Gastroesophageal sphincter (tissue), 3 donors: ENCODE measurements at regions not wholly inside any gene's neighbourhood (a gene's known extent, or its start where the extent isn't known, plus 50 kb on each side); places are given as distances from the start of the nearest gene placed in this dataset.

Experiments used
- CTCF ChIP-seq, 4 experiments: fragments of 200-600 bp in 2 of 4; fragments of 450-650 bp in 2 of 4; sonication (generic) in 1 of 4; IDR thresholded peaks; one replicate each; pipeline ENCODE4 v1.5.1; 2017 to 2019; ENCODE audit warnings: antibody characterized with exemption in 4 of 4, mild to moderate bottlenecking in 2 of 4, moderate library complexity in 2 of 4
- EP300 ChIP-seq: sonication (generic); formaldehyde crosslinking; IDR thresholded peaks from one replicate; pipeline ENCODE4 v1.6.1; 2017; ENCODE audit warnings: antibody characterized with exemption, mild to moderate bottlenecking
- POLR2A ChIP-seq, 2 donors: fragments of 450-650 bp; IDR thresholded peaks; one replicate each; pipeline ENCODE4 v1.6.1; 2017; ENCODE audit warnings: antibody characterized with exemption in 2 of 2, mild to moderate bottlenecking in 2 of 2, moderate library complexity in 1 of 2
- POLR2AphosphoS5 ChIP-seq: sonication (generic); formaldehyde crosslinking; IDR thresholded peaks from one replicate; pipeline ENCODE4 v1.6.1; 2017; ENCODE audit warnings: antibody characterized with exemption

- no peak for TF ChIP-seq EP300
- no peak for TF ChIP-seq CTCF (IDR thresholded peaks at IDR 0.05)
- no peak for TF ChIP-seq POLR2A (IDR thresholded peaks at IDR 0.05)
- TF ChIP-seq POLR2AphosphoS5: no peak
These were observed 62.1 kb downstream of the ERICH4 start for GRCh38 chr19:41505105-41505504.
